ENCODE measurements at regions not wholly inside any gene's neighbourhood (a gene's known extent, or its start where the extent isn't known, plus 50 kb on each side); places are given as distances from the start of the nearest gene placed in this dataset.

- in situ Hi-C loops (cut with MboI; ENCODE audit: low sequenced_read_pairs in 4 of 4) = no loop called here
- TF ChIP-seq CTCF (IDR thresholded peaks at IDR 0.05 in 4 of 5, conservative IDR thresholded peaks at IDR 0.05 in 1 of 5) = no peak
- TF ChIP-seq POLR2A (IDR thresholded peaks at IDR 0.05) = no peak
- no peak for ATAC-seq
- intact Hi-C loops (cut with DNase I; ENCODE audit: low total_unique reads) = no loop called here
- Histone ChIP-seq H3K36me3 (no peaks in the 10 kb centered on the region), H3K4me1 (peaks cover 42 to 56% of the 10 kb centered on the region in 2 donors), H3K27me3 (no peaks in the 10 kb centered on the region), H3K27ac (no peak overlapping the region), H3K4me3 (no peak overlapping the region), H3K9me3 (no peaks in the 10 kb centered on the region)
- DNase-seq = no peak
These were observed 437.1 kb downstream of the SHQ1 start for GRCh38 chr3:72411126-72411525.

- peaks cover 58 to 69% of the 10 kb centered on the region in 2 donors for H3K4me1 ChIP-seq
- no peaks in the 10 kb centered on the region for H3K9me3 ChIP-seq
- no peak overlapping the region for H3K27ac ChIP-seq
- H3K36me3 ChIP-seq = no peaks in the 10 kb centered on the region
- DNase-seq (no peak), ATAC-seq (no peak)
- H3K4me3 ChIP-seq = no peak overlapping the region
- no peaks in the 10 kb centered on the region for H3K27me3 ChIP-seq
- TF ChIP-seq POLR2A (IDR thresholded peaks at IDR 0.05) (no peak), CTCF (IDR thresholded peaks at IDR 0.05 in 4 of 5, conservative IDR thresholded peaks at IDR 0.05 in 1 of 5) (no peak)
- intact Hi-C loops (cut with DNase I; ENCODE audit: low total_unique reads) = no loop called here
- in situ Hi-C loops (cut with MboI; ENCODE audit: low sequenced_read_pairs in 4 of 4) = no loop called here
These were observed 439.1 kb downstream of the SHQ1 start for GRCh38 chr3:72408983-72409779.

- Histone ChIP-seq H3K27me3 (no peaks in the 10 kb centered on the region), H3K9me3 (no peaks in the 10 kb centered on the region), H3K36me3 (no peaks in the 10 kb centered on the region), H3K4me1 (peaks cover 61 to 81% of the 10 kb centered on the region in 2 donors), H3K27ac (no peak overlapping the region), H3K4me3 (no peak overlapping the region)
- TF ChIP-seq POLR2A (IDR thresholded peaks at IDR 0.05) (no peak), CTCF (IDR thresholded peaks at IDR 0.05 in 4 of 5, conservative IDR thresholded peaks at IDR 0.05 in 1 of 5) (no peak)
- in situ Hi-C loops (cut with MboI; ENCODE audit: low sequenced_read_pairs in 4 of 4) (no loop called here), intact Hi-C loops (cut with DNase I; ENCODE audit: low total_unique reads) (no loop called here)
- no peak for ATAC-seq
- DNase-seq = no peak
These were observed 440.5 kb downstream of the SHQ1 start for GRCh38 chr3:72407766-72408165.

GRCh38 chr3:72405943-72406566, 442.2 kb downstream of the SHQ1 start:
- peak in 1 of 2 donors; percentile 21 for DNase-seq

More at GRCh38 chr3:72405943-72406566, 442.2 kb downstream of the SHQ1 start:
- intact Hi-C loops (cut with DNase I; ENCODE audit: low total_unique reads) (no loop called here), in situ Hi-C loops (cut with MboI; ENCODE audit: low sequenced_read_pairs in 4 of 4) (no loop called here)
- Histone ChIP-seq H3K4me1 (peaks cover 48 to 68% of the 10 kb centered on the region in 2 donors), H3K27ac (no peak overlapping the region), H3K27me3 (no peaks in the 10 kb centered on the region), H3K9me3 (no peaks in the 10 kb centered on the region), H3K4me3 (no peak overlapping the region), H3K36me3 (no peaks in the 10 kb centered on the region)
- no peak for TF ChIP-seq CTCF (IDR thresholded peaks at IDR 0.05 in 4 of 5, conservative IDR thresholded peaks at IDR 0.05 in 1 of 5)
- no peak for TF ChIP-seq POLR2A (IDR thresholded peaks at IDR 0.05)
- ATAC-seq = peak in 1 of 2 donors; percentile 39

All from gastrocnemius medialis (tissue), 4 donors.